PC-9 (cell line): ENCODE measurements at regions not wholly inside any gene's neighbourhood (a gene's known extent, or its start where the extent isn't known, plus 50 kb on each side); places are given as distances from the start of the nearest gene placed in this dataset.

Source experiments
- BruUV-seq: library from RNA; stranded (reverse); fragments of 400-500 nt; replicated peaks from 2 replicates; lab custom pipeline; 2021; lab: Mats Ljungman, UMichigan
- CTCF ChIA-PET: fragments of 300-600 bp; sonication (Branson Sonifier 250); formaldehyde crosslinking; loops from one replicate; lab custom pipeline; 2022; ENCODE audit warnings: antibody characterized with exemption; lab: Charles Lee
- POLR2A ChIA-PET: fragments of 300-600 bp; sonication (Branson Sonifier 250); formaldehyde crosslinking; loops from one replicate; lab custom pipeline; 2022; ENCODE audit warnings: antibody characterized with exemption; ENCODE audit not compliant: unreplicated experiment; lab: Charles Lee
- DNase-seq, 2 experiments: peaks; one replicate each; pipeline versions ENCODE4 v3.0.0 to v3.0.0-alpha.2; 2015 to 2022; ENCODE audit warnings: mixed read lengths in 1 of 2
- H2AFZ ChIP-seq: fragments of 200-600 bp; sonication (generic); 2 replicates; pipeline ENCODE4 v1.8.1; 2017; ENCODE audit warnings: antibody characterized with exemption
- H3F3A ChIP-seq: fragments of 200-600 bp; sonication (generic); 2 replicates; pipeline ENCODE4 v1.8.1; 2017; ENCODE audit warnings: antibody characterized with exemption, mild to moderate bottlenecking, low read depth; ENCODE audit not compliant: insufficient read depth
- H3K27ac ChIP-seq: fragments of 200-600 bp; sonication (generic); 2 replicates; pipeline ENCODE4 v1.6.1; 2016; ENCODE audit warnings: mixed run types
- H3K27me3 ChIP-seq: fragments of 200-600 bp; sonication (generic); 2 replicates; pipeline ENCODE4 v1.6.1; 2016; ENCODE audit warnings: low read depth, mixed run types; ENCODE audit not compliant: insufficient read depth
- H3K36me3 ChIP-seq: fragments of 200-600 bp; sonication (generic); 2 replicates; pipeline ENCODE4 v1.6.1; 2016; ENCODE audit warnings: low read depth, mixed run types
- H3K4me1 ChIP-seq: fragments of 200-600 bp; sonication (generic); replicated peaks from 2 replicates; pipeline ENCODE4 v1.6.1; 2016; ENCODE audit warnings: mixed run types; ENCODE audit not compliant: insufficient read depth
- H3K4me2 ChIP-seq: fragments of 200-600 bp; sonication (generic); 2 replicates; pipeline ENCODE4 v1.6.1; 2017; ENCODE audit warnings: mixed run types
- H3K4me3 ChIP-seq: fragments of 200-600 bp; sonication (generic); 2 replicates; pipeline ENCODE4 v1.6.1; 2016; ENCODE audit warnings: mixed run types
- H3K79me2 ChIP-seq: fragments of 200-600 bp; sonication (generic); 2 replicates; pipeline ENCODE4 v1.6.1; 2017; ENCODE audit warnings: low read depth, mixed run types
- H3K9me2 ChIP-seq: fragments of 200-600 bp; sonication (generic); 2 replicates; pipeline ENCODE4 v1.8.1; 2017; ENCODE audit warnings: mild to moderate bottlenecking; ENCODE audit not compliant: insufficient read depth
- H3K9me3 ChIP-seq: fragments of 200-600 bp; sonication (generic); 2 replicates; pipeline ENCODE4 v1.8.1; 2016; ENCODE audit warnings: low read depth; ENCODE audit not compliant: insufficient read depth
- H4K20me1 ChIP-seq: fragments of 200-600 bp; sonication (generic); 2 replicates; pipeline ENCODE4 v1.8.1; 2017; ENCODE audit not compliant: insufficient read depth
- EZH2 ChIP-seq: fragments of 200-600 bp; sonication (generic); IDR thresholded peaks from 2 replicates; pipeline ENCODE4 v1.8.0; 2017; ENCODE audit warnings: antibody characterized with exemption, low read depth
- intact Hi-C: fragments of 100-400 bp; cut with micrococcal nuclease; formaldehyde crosslinking; loops from one replicate; pipeline ENCODE4 v1.10.0; 2022; ENCODE audit not compliant: unreplicated experiment
- TF ChIP-seq, protein P1 (sequence below): fragments of 200-600 bp; sonication (generic); conservative IDR thresholded peaks from 2 replicates; pipeline ENCODE4 v1.6.1; 2017; ENCODE audit warnings: mixed run types, antibody characterized with exemption, mild to moderate bottlenecking, moderate library complexity

DNA sequence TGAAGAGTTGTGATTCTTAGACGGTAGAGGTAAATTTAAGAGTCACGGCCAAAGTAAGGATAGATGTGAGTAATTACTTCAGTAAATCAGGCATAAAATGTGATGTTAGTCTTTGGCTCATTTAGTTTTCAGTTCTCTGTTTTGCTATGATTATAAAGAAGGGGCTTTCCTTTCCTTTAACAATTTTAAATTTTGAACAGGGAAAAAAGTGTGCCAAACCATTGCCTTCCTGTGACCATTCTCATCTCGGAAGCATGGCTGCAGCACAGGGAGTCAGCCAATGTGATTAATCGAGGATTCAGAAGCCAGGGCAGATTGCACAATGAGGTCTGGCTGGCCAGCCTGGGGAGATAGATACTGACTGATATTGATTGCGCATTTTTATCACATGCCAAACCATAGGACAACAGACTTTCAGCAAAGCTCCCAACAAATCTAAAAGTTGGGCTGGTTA is 480.2 kb upstream of the PRICKLE1 start:
- no peaks in the 10 kb centered on the region for H3K27me3 ChIP-seq
- ChIA-PET POLR2A (no interaction called here), CTCF (no interaction called here)
- H3K4me2 ChIP-seq: no peak overlapping the region
- no TSS peak for BruUV-seq
- no peak overlapping the region for H3K4me3 ChIP-seq
- H3K9me3 ChIP-seq: no peaks in the 10 kb centered on the region; the same call in 1 of the 2 replicates
- no peaks in the 10 kb centered on the region for H3K36me3 ChIP-seq
- H4K20me1 ChIP-seq: no peaks in the 10 kb centered on the region
- no peaks in the 10 kb centered on the region for H3F3A ChIP-seq
- no peaks in the 10 kb centered on the region for H3K9me2 ChIP-seq
- TF ChIP-seq, protein P1, sequence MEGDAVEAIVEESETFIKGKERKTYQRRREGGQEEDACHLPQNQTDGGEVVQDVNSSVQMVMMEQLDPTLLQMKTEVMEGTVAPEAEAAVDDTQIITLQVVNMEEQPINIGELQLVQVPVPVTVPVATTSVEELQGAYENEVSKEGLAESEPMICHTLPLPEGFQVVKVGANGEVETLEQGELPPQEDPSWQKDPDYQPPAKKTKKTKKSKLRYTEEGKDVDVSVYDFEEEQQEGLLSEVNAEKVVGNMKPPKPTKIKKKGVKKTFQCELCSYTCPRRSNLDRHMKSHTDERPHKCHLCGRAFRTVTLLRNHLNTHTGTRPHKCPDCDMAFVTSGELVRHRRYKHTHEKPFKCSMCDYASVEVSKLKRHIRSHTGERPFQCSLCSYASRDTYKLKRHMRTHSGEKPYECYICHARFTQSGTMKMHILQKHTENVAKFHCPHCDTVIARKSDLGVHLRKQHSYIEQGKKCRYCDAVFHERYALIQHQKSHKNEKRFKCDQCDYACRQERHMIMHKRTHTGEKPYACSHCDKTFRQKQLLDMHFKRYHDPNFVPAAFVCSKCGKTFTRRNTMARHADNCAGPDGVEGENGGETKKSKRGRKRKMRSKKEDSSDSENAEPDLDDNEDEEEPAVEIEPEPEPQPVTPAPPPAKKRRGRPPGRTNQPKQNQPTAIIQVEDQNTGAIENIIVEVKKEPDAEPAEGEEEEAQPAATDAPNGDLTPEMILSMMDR: no peak
- TF ChIP-seq EZH2: no peak
- H3K27ac ChIP-seq: no peak overlapping the region
- H3K4me1 ChIP-seq: no peaks in the 10 kb centered on the region
- no peak for DNase-seq
- intact Hi-C loops: no loop called here
- H2AFZ ChIP-seq: no peak overlapping the region
- no peaks in the 10 kb centered on the region for H3K79me2 ChIP-seq

DNA sequence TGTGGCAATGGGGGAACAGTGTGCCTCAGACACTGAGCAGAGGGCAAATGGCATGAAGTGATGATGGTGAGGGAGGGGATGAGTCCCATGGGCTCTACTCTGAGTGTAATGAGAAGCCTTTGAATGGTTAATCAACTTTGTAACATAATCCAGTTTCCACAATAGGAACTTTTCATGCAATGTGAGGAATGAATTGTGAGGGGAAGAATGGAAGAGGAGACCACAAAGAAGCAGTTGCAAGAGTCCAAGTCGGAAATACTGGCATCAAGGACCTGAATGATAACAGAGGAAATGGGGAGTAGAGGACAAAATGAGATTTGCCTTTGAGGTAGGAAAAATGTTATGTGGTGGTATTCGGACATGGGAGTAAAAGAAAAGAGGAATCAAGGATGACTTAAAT is 476.9 kb upstream of the PRICKLE1 start:
- POLR2A ChIA-PET: no interaction called here
- no peaks in the 10 kb centered on the region for H3K4me1 ChIP-seq
- no TSS peak for BruUV-seq
- H3K27me3 ChIP-seq: no peaks in the 10 kb centered on the region
- H3K9me2 ChIP-seq: no peaks in the 10 kb centered on the region
- CTCF ChIA-PET: no interaction called here
- H3K36me3 ChIP-seq: no peaks in the 10 kb centered on the region
- no peaks in the 10 kb centered on the region for H4K20me1 ChIP-seq
- no peak overlapping the region for H3K27ac ChIP-seq
- TF ChIP-seq, protein P1: no peak
- no peak for TF ChIP-seq EZH2
- DNase-seq: no peak
- no peak overlapping the region for H3K4me3 ChIP-seq
- intact Hi-C loops: no loop called here
- H3K9me3 ChIP-seq: no peaks in the 10 kb centered on the region; the same call in 1 of the 2 replicates
- H3K79me2 ChIP-seq: no peaks in the 10 kb centered on the region
- H3K4me2 ChIP-seq: no peak overlapping the region
- H2AFZ ChIP-seq: no peak overlapping the region
- no peaks in the 10 kb centered on the region for H3F3A ChIP-seq

DNA sequence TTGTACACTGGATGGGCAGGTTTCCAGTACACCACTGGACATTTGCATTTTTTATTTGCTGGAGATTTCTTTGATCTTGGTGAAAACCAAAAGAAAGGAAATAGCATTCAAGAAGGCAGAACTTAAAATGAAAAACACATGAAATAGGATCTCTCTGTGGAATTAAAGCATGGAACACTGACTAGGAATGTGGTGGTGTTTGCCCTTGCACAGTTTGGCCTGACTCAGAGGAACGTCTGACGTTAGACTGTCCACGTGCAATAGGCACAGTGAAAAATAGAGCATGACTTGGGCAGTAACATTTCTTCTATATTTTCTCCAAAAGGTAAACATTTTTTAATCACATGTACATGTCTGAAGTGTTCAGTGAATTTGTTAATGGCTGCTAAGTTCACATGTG is 474.1 kb upstream of the PRICKLE1 start:
- CTCF ChIA-PET: no interaction called here

More for the DNA sequence above, 474.1 kb upstream of the PRICKLE1 start:
- no TSS peak for BruUV-seq
- intact Hi-C loops: no loop called here
- POLR2A ChIA-PET: no interaction called here
- Histone ChIP-seq H3K4me1 (no peaks in the 10 kb centered on the region), H3K4me2 (no peak overlapping the region), H3K9me2 (no peaks in the 10 kb centered on the region), H3K27ac (no peak overlapping the region), H3K79me2 (no peaks in the 10 kb centered on the region), H3K27me3 (no peaks in the 10 kb centered on the region), H2AFZ (peak overlapping the region; percentile 57; the same call in 1 of the 2 replicates), H3K36me3 (no peaks in the 10 kb centered on the region), H3K9me3 (no peaks in the 10 kb centered on the region; the same call in 1 of the 2 replicates), H4K20me1 (no peaks in the 10 kb centered on the region), H3F3A (no peaks in the 10 kb centered on the region), H3K4me3 (no peak overlapping the region)
- TF ChIP-seq EZH2: no peak
- TF ChIP-seq, protein P1: no peak
- DNase-seq: no peak
